Gastrocnemius medialis (tissue), 4 donors: ENCODE measurements at regions not wholly inside any gene's neighbourhood (a gene's known extent, or its start where the extent isn't known, plus 50 kb on each side); places are given as distances from the start of the nearest gene placed in this dataset.

ENCODE experiments used
- ATAC-seq, 2 donors: fragments of 150-250 bp; one replicate each; pipeline ENCODE4 v1.9.1; 2016
- DNase-seq, 2 donors: peaks; one replicate each; pipeline ENCODE4 v3.0.0-alpha.2; 2019
- H3K27ac ChIP-seq, 4 donors: fragments of 200-600 bp; sonication (generic); 1 replicate in 1 of 4; 2 replicates in 3 of 4; pipeline ENCODE4 v1.5.1; 2016 to 2018; ENCODE audit warnings: mild to moderate bottlenecking in 2 of 4, moderate library complexity in 1 of 4
- H3K27me3 ChIP-seq, 3 donors: fragments of 200-600 bp; sonication (generic) in 2 of 3; 1 replicate in 1 of 3; 2 replicates in 2 of 3; pipeline versions ENCODE4 v1.5.1 to v1.6.0; 2016 to 2019; ENCODE audit warnings: mild to moderate bottlenecking in 1 of 3, moderate library complexity in 1 of 3
- H3K36me3 ChIP-seq, 2 donors: fragments of 200-600 bp; sonication (generic) in 1 of 2; one replicate each; pipeline ENCODE4 v1.5.1; 2017 to 2018
- H3K4me1 ChIP-seq, 2 donors: fragments of 200-600 bp; sonication (generic) in 1 of 2; one replicate each; pipeline ENCODE4 v1.5.1; 2016 to 2017; ENCODE audit warnings: mild to moderate bottlenecking in 2 of 2
- H3K4me3 ChIP-seq, 4 donors: fragments of 200-600 bp; sonication (generic) in 3 of 4; 1 replicate in 1 of 4; 2 replicates in 3 of 4; pipeline ENCODE4 v1.5.1; 2016 to 2019; ENCODE audit warnings: mild to moderate bottlenecking in 2 of 4
- H3K9me3 ChIP-seq, 3 donors: fragments of 200-600 bp; sonication (generic) in 2 of 3; 1 replicate in 1 of 3; 2 replicates in 2 of 3; pipeline ENCODE4 v1.5.1; 2016 to 2019
- POLR2A ChIP-seq, 2 donors: fragments of 450-650 bp; IDR thresholded peaks; one replicate each; pipeline ENCODE4 v1.6.1; 2017; ENCODE audit warnings: antibody characterized with exemption in 2 of 2, mild to moderate bottlenecking in 2 of 2, moderate library complexity in 2 of 2
- in situ Hi-C, 4 donors: fragments of 200-750 bp; cut with MboI; loops; one replicate each; pipeline versions ENCODE4 v1.15.0 to v1.8.0; 2017; ENCODE audit warnings: low sequenced_read_pairs in 4 of 4
- intact Hi-C: fragments of 100-400 bp; cut with DNase I; formaldehyde crosslinking; loops from one replicate; pipeline ENCODE4 v1.15.1; 2023; ENCODE audit warnings: low total_unique reads
- TF ChIP-seq, protein P1 (sequence below), 5 experiments: fragments of 450-650 bp in 3 of 5; fragments of 200-600 bp in 2 of 5; sonication (generic) in 2 of 5; IDR thresholded peaks in 4 of 5; conservative IDR thresholded peaks in 1 of 5; 1 replicate in 4 of 5; 2 replicates in 1 of 5; pipeline ENCODE4 v1.5.1; 2016 to 2019; ENCODE audit warnings: antibody characterized with exemption in 5 of 5, mild to moderate bottlenecking in 3 of 5, moderate library complexity in 3 of 5

- H3K27me3 ChIP-seq: no peaks in the 10 kb centered on the region
- no peak overlapping the region for H3K27ac ChIP-seq
- DNase-seq (no peak), ATAC-seq (no peak)
- intact Hi-C loops: no loop called here
- in situ Hi-C loops: no loop called here
- no peak for TF ChIP-seq POLR2A (IDR thresholded peaks at IDR 0.05)
- TF ChIP-seq, protein P1, sequence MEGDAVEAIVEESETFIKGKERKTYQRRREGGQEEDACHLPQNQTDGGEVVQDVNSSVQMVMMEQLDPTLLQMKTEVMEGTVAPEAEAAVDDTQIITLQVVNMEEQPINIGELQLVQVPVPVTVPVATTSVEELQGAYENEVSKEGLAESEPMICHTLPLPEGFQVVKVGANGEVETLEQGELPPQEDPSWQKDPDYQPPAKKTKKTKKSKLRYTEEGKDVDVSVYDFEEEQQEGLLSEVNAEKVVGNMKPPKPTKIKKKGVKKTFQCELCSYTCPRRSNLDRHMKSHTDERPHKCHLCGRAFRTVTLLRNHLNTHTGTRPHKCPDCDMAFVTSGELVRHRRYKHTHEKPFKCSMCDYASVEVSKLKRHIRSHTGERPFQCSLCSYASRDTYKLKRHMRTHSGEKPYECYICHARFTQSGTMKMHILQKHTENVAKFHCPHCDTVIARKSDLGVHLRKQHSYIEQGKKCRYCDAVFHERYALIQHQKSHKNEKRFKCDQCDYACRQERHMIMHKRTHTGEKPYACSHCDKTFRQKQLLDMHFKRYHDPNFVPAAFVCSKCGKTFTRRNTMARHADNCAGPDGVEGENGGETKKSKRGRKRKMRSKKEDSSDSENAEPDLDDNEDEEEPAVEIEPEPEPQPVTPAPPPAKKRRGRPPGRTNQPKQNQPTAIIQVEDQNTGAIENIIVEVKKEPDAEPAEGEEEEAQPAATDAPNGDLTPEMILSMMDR (IDR thresholded peaks at IDR 0.05 in 4 of 5, conservative IDR thresholded peaks at IDR 0.05 in 1 of 5): no peak
- H3K4me3 ChIP-seq: no peak overlapping the region
- H3K36me3 ChIP-seq: no peaks in the 10 kb centered on the region
- H3K9me3 ChIP-seq: no peaks in the 10 kb centered on the region
- no peaks in the 10 kb centered on the region for H3K4me1 ChIP-seq
Observed at GRCh38 chr1:209130886-209131285, 452.6 kb upstream of the CAMK1G start.

DNA sequence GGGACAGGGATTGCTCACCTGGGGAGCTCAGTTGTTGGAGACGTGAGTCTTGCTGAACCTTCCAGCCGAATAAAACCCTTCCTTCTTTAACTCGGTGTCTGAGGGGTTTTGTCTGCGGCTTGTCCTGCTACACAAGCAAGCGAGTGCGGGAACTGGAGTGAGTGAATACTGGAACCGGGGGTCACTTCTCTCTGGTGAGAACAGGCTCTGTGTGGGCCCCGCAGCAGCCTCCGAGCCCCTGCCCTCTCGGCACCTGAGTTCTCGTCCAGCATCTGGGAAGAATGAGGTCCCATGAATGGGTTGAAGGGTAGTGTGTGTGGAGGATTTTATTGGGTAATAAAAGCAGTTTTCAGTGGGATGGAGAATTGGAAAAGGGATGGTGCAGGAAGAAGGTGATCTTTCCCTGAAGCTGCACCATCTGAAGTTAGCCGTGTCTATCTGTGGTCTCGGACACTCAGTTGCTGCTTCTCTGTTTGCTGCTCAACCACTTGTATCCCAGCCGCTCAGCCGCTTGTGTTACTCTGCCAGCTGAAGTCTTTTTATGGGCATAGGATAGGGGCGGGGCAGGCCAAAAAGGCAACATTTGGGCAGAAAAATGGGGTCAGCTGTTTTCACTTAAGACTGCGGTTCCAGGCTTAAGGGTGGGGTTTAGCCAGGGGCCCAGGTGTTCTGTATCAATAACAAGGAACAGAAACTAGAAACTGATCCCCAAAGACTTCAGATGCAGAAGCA lies 450.6 kb upstream of the CAMK1G start:
- H3K27ac ChIP-seq: no peak overlapping the region
- no peak for DNase-seq
- H3K9me3 ChIP-seq: no peaks in the 10 kb centered on the region
- H3K4me3 ChIP-seq: no peak overlapping the region
- in situ Hi-C loops: no loop called here
- ATAC-seq: no peak
- TF ChIP-seq POLR2A (IDR thresholded peaks at IDR 0.05): no peak
- TF ChIP-seq, protein P1 (IDR thresholded peaks at IDR 0.05 in 4 of 5, conservative IDR thresholded peaks at IDR 0.05 in 1 of 5): no peak
- no peaks in the 10 kb centered on the region for H3K4me1 ChIP-seq
- H3K27me3 ChIP-seq: no peaks in the 10 kb centered on the region
- intact Hi-C loops: no loop called here
- H3K36me3 ChIP-seq: no peaks in the 10 kb centered on the region

DNA sequence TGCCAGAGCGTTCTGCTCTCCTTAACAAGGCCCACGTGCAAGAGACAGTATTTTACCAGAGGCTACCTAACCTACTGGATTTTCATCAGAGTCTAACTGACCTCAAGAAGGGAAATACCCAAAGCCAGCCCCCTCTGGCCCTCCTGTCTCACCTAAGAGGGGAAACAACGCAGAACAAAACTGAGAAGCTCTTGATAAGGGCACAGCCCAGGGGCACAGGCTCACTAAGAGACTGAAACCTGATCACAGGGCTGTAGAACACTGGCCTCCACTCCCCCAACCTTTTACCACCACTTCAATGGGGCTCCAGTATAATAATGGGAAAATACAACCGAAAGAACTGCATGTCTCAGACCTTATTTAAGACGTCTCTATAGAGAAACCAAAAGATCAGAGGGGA lies 449.5 kb upstream of the CAMK1G start:
- Histone ChIP-seq H3K4me3 (no peak overlapping the region), H3K4me1 (no peaks in the 10 kb centered on the region), H3K9me3 (no peaks in the 10 kb centered on the region), H3K27me3 (no peaks in the 10 kb centered on the region), H3K27ac (no peak overlapping the region), H3K36me3 (no peaks in the 10 kb centered on the region)
- TF ChIP-seq, protein P1 (IDR thresholded peaks at IDR 0.05 in 4 of 5, conservative IDR thresholded peaks at IDR 0.05 in 1 of 5): no peak
- TF ChIP-seq POLR2A (IDR thresholded peaks at IDR 0.05): no peak
- ATAC-seq: no peak
- in situ Hi-C loops: no loop called here
- intact Hi-C loops: no loop called here
- DNase-seq: no peak

DNA sequence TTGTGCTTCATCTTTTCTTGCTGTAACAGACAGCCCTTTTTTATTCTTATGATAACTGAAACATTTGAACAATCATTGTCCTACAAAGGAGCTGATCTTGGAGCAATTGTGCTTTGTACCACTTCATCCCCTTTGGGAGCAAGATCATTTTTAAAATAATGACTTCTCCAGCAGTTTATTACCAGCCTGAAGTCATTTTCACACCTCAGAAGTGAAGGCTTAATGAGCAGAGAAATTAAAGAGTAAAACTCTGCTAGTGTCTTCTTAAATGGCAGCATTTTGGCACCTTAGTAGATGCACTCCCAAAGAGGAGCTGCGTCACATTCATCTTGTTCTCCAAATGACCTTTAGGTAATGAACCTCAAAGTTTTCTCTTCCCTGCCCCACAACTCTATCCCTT lies 439.6 kb upstream of the CAMK1G start:
- intact Hi-C loops (no loop called here), in situ Hi-C loops (no loop called here)
- TF ChIP-seq, protein P1 (IDR thresholded peaks at IDR 0.05 in 4 of 5, conservative IDR thresholded peaks at IDR 0.05 in 1 of 5): no peak
- no peak for TF ChIP-seq POLR2A (IDR thresholded peaks at IDR 0.05)

DNA sequence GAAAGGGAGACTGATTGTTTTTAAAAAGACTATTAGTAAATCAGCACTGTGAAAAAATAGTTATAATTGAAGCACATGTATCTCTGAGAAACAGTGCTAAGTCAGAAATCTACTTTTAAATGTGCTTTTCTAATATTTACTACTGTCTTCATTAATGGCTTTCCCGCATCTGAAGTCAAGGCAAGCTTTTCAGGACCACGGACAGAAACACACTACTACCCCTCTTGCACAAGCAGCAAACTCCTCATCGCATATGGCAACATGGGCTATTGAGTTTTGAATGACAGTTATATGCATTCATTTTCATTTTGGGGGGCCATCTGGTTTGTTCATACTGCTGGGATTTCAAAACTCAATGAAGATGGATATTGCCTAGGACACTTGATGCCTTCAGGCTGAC lies 433.4 kb upstream of the CAMK1G start:
- ATAC-seq (no peak), DNase-seq (no peak)
- no peak overlapping the region for H3K4me3 ChIP-seq
- no peaks in the 10 kb centered on the region for H3K27me3 ChIP-seq
- H3K4me1 ChIP-seq: no peaks in the 10 kb centered on the region
- H3K27ac ChIP-seq: no peak overlapping the region
- in situ Hi-C loops (no loop called here), intact Hi-C loops (no loop called here)
- no peaks in the 10 kb centered on the region for H3K9me3 ChIP-seq
- TF ChIP-seq, protein P1 (IDR thresholded peaks at IDR 0.05 in 4 of 5, conservative IDR thresholded peaks at IDR 0.05 in 1 of 5): no peak
- TF ChIP-seq POLR2A (IDR thresholded peaks at IDR 0.05): no peak
- no peaks in the 10 kb centered on the region for H3K36me3 ChIP-seq

More for the DNA sequence above, 439.6 kb upstream of the CAMK1G start:
- H3K36me3 ChIP-seq: no peaks in the 10 kb centered on the region
- DNase-seq (no peak), ATAC-seq (no peak)
- no peaks in the 10 kb centered on the region for H3K4me1 ChIP-seq
- no peak overlapping the region for H3K27ac ChIP-seq
- H3K9me3 ChIP-seq: no peaks in the 10 kb centered on the region
- no peaks in the 10 kb centered on the region for H3K27me3 ChIP-seq
- H3K4me3 ChIP-seq: no peak overlapping the region
